ENCODE measurements at regions not wholly inside any gene's neighbourhood (a gene's known extent, or its start where the extent isn't known, plus 50 kb on each side); places are given as distances from the start of the nearest gene placed in this dataset.

- TF ChIP-seq CTCF (IDR thresholded peaks at IDR 0.05; ENCODE audit: low read depth, low read length), result no peak
- TF ChIP-seq EZH2phosphoT487 (IDR thresholded peaks at IDR 0.05; ENCODE audit: low read depth), result no peak
Measured at GRCh38 chr4:11670304-11670703, 241.6 kb upstream of the HS3ST1 start.
